ENCODE measurements at regions not wholly inside any gene's neighbourhood (a gene's known extent, or its start where the extent isn't known, plus 50 kb on each side); places are given as distances from the start of the nearest gene placed in this dataset.

DNA sequence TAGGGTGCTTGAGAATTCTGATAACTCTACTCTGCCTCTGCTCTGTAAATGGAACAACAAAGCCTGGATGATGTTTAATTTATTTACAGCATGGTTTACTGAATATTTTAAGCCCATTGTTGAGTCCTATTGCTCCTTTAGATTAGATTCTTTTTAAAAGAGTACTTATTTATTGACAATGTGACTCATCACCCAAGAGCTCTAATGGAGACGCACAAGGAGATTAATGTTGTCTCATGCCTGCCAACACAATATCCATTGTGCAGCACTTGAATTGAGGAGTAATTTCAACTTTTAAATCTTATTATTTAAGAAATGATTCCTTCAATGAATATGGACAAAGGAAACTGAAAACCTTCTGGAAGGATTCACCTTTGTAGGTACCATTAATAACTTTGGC lies 691.4 kb downstream of the ZBBX start:
- Histone ChIP-seq H3K4me3 (no peak overlapping the region), H3K9me3 (replicated peaks; ENCODE audit: control insufficient read depth, insufficient read depth, low read depth, low read length) (no peaks in the 10 kb centered on the region), H3K9ac (ENCODE audit: insufficient read depth in 1 of 2, low read depth in 2 of 2, low read length in 2 of 2) (no peak overlapping the region), H3K4me2 (ENCODE audit: insufficient read depth, low read length) (no peak overlapping the region), H3K27me3 (ENCODE audit: control insufficient read depth in 2 of 2, insufficient read depth in 2 of 2, low read length in 2 of 2) (no peaks in the 10 kb centered on the region), H3K9me1 (ENCODE audit: control insufficient read depth, insufficient read depth, low read length) (no peaks in the 10 kb centered on the region), H3K27ac (ENCODE audit: extremely low read depth, low read depth, low read length) (no peak overlapping the region), H3K36me3 (ENCODE audit: control insufficient read depth, insufficient read depth, low read length) (no peaks in the 10 kb centered on the region), H3K79me2 (ENCODE audit: control insufficient read depth, insufficient read depth, low read length) (no peaks in the 10 kb centered on the region), H3K4me1 (replicated peaks in 1 of 2; ENCODE audit: control insufficient read depth in 2 of 2, insufficient read depth in 2 of 2, low read length in 2 of 2) (no peaks in the 10 kb centered on the region), H4K20me1 (replicated peaks; ENCODE audit: control insufficient read depth, insufficient read depth, low read length) (no peaks in the 10 kb centered on the region), H2AFZ (ENCODE audit: low read depth, low read length) (no peak overlapping the region)
- CTCF ChIA-PET (ENCODE audit: low intra/inter-chr PET ratio): interaction anchor here (0.7 kb wide), 1 partner anchor 629 kb away, joined by 3 read pairs; no protein-coding TSS in a partner anchor
- TF ChIP-seq, protein P1, sequence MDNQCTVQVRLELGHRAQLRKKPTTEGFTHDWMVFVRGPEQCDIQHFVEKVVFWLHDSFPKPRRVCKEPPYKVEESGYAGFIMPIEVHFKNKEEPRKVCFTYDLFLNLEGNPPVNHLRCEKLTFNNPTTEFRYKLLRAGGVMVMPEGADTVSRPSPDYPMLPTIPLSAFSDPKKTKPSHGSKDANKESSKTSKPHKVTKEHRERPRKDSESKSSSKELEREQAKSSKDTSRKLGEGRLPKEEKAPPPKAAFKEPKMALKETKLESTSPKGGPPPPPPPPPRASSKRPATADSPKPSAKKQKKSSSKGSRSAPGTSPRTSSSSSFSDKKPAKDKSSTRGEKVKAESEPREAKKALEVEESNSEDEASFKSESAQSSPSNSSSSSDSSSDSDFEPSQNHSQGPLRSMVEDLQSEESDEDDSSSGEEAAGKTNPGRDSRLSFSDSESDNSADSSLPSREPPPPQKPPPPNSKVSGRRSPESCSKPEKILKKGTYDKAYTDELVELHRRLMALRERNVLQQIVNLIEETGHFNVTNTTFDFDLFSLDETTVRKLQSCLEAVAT (IDR thresholded peaks at IDR 0.05): no peak
- no peak for TF ChIP-seq MED1 (CRISPR knock-in tag; IDR thresholded peaks at IDR 0.05; ENCODE audit: borderline replicate concordance)
- no peak for TF ChIP-seq SETDB1 (IDR thresholded peaks at IDR 0.05; ENCODE audit: low read length)
- no peak for TF ChIP-seq KLF10 (CRISPR knock-in tag; IDR thresholded peaks at IDR 0.05)
- no peak for TF ChIP-seq ELF2 (CRISPR knock-in tag; IDR thresholded peaks at IDR 0.05)
- TF ChIP-seq NR3C1 (CRISPR knock-in tag; IDR thresholded peaks at IDR 0.05): no peak
- TF ChIP-seq SRSF9 (IDR thresholded peaks at IDR 0.05; ENCODE audit: borderline replicate concordance, low read depth, low read length): no peak
- in situ Hi-C loops (cut with MboI) (no loop called here), intact Hi-C loops (cut with micrococcal nuclease) (no loop called here)
- POLR2A ChIA-PET: interaction anchor here (0.6 kb wide), 1 partner anchor 1562 kb away, joined by 4 read pairs; no protein-coding TSS in a partner anchor
- no peak for FAIRE-seq
- no peak for DNase-seq (ENCODE audit: extremely low read depth in 1 of 4, low spot score in 3 of 4)
- WGBS (ENCODE audit: insufficient coverage, low coverage, missing lambda C conversion rate): 5% methylated on average over 1 of the region's 1 CpG
- no peak for ATAC-seq
- BruUV-seq (replicated peaks): no TSS peak

Measured in K562 (cell line).